Islet of Langerhans (tissue), 1 donor: ENCODE measurements at regions not wholly inside any gene's neighbourhood (a gene's known extent, or its start where the extent isn't known, plus 50 kb on each side); places are given as distances from the start of the nearest gene placed in this dataset.
"Not testable (repeated sequence)": the region's sequence is repeated elsewhere in the genome, so short reads cannot be mapped to it uniquely, and the experiment has no call there.

ENCODE experiments used
- FAIRE-seq: peaks from one replicate; lab custom pipeline; 2011; peaks lifted over from hg19 to GRCh38; lab: Jason Lieb, UNC

GRCh38 chr2:144124882-144125281 is 395.0 kb downstream of the ZEB2 start:
- FAIRE-seq: no peak

GRCh38 chr2:144120487-144120886 is 399.4 kb downstream of the ZEB2 start:
- FAIRE-seq: no peak

GRCh38 chr2:144117086-144117485 is 402.8 kb downstream of the ZEB2 start:
- FAIRE-seq: no peak

GRCh38 chr2:144115739-144116291 is 404.1 kb downstream of the ZEB2 start:
- FAIRE-seq: no peak

- FAIRE-seq: no peak
These were observed 405.2 kb downstream of the ZEB2 start for GRCh38 chr2:144114760-144115159.

- FAIRE-seq: no peak
These were observed 408.5 kb downstream of the ZEB2 start for GRCh38 chr2:144111437-144111836.

GRCh38 chr2:144106104-144106503 is 413.8 kb downstream of the ZEB2 start:
- FAIRE-seq: not testable (repeated sequence)

GRCh38 chr2:144102386-144102785 is 417.5 kb downstream of the ZEB2 start:
- no peak for FAIRE-seq

GRCh38 chr2:144099780-144100377 is 420.0 kb downstream of the ZEB2 start:
- no peak for FAIRE-seq

GRCh38 chr2:144099340-144099739 is 420.6 kb downstream of the ZEB2 start:
- no peak for FAIRE-seq

- no peak for FAIRE-seq
These were observed 422.3 kb downstream of the ZEB2 start for GRCh38 chr2:144097440-144098225.

- no peak for FAIRE-seq
These were observed 423.4 kb downstream of the ZEB2 start for GRCh38 chr2:144096531-144096930.

GRCh38 chr2:144094408-144095151 is 425.3 kb downstream of the ZEB2 start:
- no peak for FAIRE-seq

- no peak for FAIRE-seq
These were observed 428.3 kb downstream of the ZEB2 start for GRCh38 chr2:144091622-144092021.

GRCh38 chr2:144088863-144089262 is 431.1 kb downstream of the ZEB2 start:
- no peak for FAIRE-seq

GRCh38 chr2:144086965-144087364 is 433.0 kb downstream of the ZEB2 start:
- no peak for FAIRE-seq

- no peak for FAIRE-seq
These were observed 434.9 kb downstream of the ZEB2 start for GRCh38 chr2:144085016-144085415.

GRCh38 chr2:144084114-144084661 is 435.7 kb downstream of the ZEB2 start:
- no peak for FAIRE-seq

- FAIRE-seq: no peak
These were observed 436.7 kb downstream of the ZEB2 start for GRCh38 chr2:144083211-144083610.

GRCh38 chr2:144082777-144083176 is 437.1 kb downstream of the ZEB2 start:
- FAIRE-seq: no peak

GRCh38 chr2:144082327-144082726 is 437.6 kb downstream of the ZEB2 start:
- FAIRE-seq: no peak

- FAIRE-seq: no peak
These were observed 438.6 kb downstream of the ZEB2 start for GRCh38 chr2:144081272-144081671.

GRCh38 chr2:144079803-144080202 is 440.1 kb downstream of the ZEB2 start:
- FAIRE-seq: no peak
